ENCODE measurements at regions not wholly inside any gene's neighbourhood (a gene's known extent, or its start where the extent isn't known, plus 50 kb on each side); places are given as distances from the start of the nearest gene placed in this dataset.

DNA sequence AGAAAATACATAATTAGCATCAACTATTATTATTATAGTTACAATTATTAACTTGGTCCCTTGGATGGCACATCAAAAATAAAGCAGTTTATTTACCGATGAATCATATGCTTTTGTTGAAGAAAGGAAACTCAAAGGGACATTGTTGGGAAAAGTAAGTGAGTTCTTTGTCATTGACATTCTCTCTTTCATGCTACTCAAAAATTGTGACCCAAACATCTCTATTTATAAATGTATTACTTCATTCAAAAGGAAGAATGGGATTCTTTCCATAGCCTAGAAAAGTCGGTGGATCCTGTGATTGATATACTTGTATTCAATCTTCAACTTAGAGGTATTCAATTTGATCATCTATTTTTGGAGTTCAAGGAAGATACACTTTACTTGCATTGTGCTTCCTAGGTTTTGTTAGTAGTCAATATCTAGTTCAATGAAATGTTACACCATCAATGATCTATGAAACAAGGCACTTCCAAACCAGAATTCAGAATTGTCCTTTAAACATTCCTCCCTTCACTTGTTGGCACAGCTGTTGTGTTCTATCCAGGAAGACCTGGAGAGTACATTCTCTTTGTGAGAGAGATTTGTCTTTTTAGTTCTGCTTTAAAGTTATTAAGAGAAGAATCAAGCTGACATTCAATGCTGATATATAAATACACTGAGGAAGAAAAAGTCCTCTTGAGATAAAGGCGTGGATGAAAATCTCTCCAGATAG lies 235.2 kb downstream of the TMEM26 start:
- H3K4me1 ChIP-seq (ENCODE audit: insufficient read depth, low read length) = no peaks in the 10 kb centered on the region
- Mint-ChIP-seq H3K4me3 (no peak overlapping the region), H3K36me3 (ENCODE audit: low read depth) (no peaks in the 10 kb centered on the region), H3K4me1 (ENCODE audit: low read depth) (no peaks in the 10 kb centered on the region), H3K27me3 (peaks cover 5% of the 10 kb centered on the region), H3K27ac (no peak overlapping the region), H3K9me3 (no peaks in the 10 kb centered on the region)
- TF ChIP-seq, protein P1, sequence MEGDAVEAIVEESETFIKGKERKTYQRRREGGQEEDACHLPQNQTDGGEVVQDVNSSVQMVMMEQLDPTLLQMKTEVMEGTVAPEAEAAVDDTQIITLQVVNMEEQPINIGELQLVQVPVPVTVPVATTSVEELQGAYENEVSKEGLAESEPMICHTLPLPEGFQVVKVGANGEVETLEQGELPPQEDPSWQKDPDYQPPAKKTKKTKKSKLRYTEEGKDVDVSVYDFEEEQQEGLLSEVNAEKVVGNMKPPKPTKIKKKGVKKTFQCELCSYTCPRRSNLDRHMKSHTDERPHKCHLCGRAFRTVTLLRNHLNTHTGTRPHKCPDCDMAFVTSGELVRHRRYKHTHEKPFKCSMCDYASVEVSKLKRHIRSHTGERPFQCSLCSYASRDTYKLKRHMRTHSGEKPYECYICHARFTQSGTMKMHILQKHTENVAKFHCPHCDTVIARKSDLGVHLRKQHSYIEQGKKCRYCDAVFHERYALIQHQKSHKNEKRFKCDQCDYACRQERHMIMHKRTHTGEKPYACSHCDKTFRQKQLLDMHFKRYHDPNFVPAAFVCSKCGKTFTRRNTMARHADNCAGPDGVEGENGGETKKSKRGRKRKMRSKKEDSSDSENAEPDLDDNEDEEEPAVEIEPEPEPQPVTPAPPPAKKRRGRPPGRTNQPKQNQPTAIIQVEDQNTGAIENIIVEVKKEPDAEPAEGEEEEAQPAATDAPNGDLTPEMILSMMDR (IDR thresholded peaks at IDR 0.05) = no peak
- DNase-seq (no peak), ATAC-seq (ENCODE audit: poor library complexity) (no peak)
- ChIA-PET POLR2A (no interaction called here), CTCF (no interaction called here)
- no peak overlapping the region for H3K4me3 ChIP-seq (ENCODE audit: low read length)
- intact Hi-C loops (cut with DNase I, micrococcal nuclease) = no loop called here
- no peaks in the 10 kb centered on the region for H3K27me3 ChIP-seq (ENCODE audit: control insufficient read depth in 1 of 2, insufficient read depth in 2 of 2, low read length in 2 of 2)
- H3K9me3 ChIP-seq (ENCODE audit: control insufficient read depth in 1 of 2, insufficient read depth in 1 of 2, low read length in 2 of 2) = no peaks in the 10 kb centered on the region
- H3K27ac ChIP-seq (ENCODE audit: low read depth in 1 of 2, low read length in 2 of 2) = no peak overlapping the region
- H3K36me3 ChIP-seq (ENCODE audit: insufficient read depth, low read length) = no peaks in the 10 kb centered on the region

DNA sequence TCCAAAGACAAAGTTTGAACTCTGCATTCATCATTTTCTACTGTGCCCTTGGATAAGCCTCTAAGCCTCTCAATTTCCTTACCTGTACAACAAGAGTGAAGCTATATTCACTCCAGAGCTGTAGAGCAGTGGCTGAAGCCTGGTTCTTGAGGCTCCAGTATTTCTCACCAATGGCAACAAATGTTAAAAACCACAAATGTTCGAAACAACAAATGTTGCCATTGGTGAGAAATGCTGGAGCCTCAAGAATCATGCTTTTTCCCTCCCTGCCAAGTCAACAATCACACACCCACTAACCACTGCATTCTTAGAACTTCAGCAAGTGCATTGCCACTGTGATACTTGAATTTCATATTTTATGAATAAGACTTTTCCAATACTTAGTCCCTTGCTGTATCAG lies 237.9 kb downstream of the TMEM26 start:
- Mint-ChIP-seq H3K36me3 (ENCODE audit: low read depth) (no peaks in the 10 kb centered on the region), H3K27me3 (peaks cover 9% of the 10 kb centered on the region), H3K4me1 (ENCODE audit: low read depth) (no peaks in the 10 kb centered on the region), H3K9me3 (no peaks in the 10 kb centered on the region), H3K27ac (no peak overlapping the region), H3K4me3 (no peak overlapping the region)
- no peaks in the 10 kb centered on the region for H3K9me3 ChIP-seq (ENCODE audit: control insufficient read depth in 1 of 2, insufficient read depth in 1 of 2, low read length in 2 of 2)
- H3K27ac ChIP-seq (ENCODE audit: low read depth in 1 of 2, low read length in 2 of 2) = no peak overlapping the region
- no peaks in the 10 kb centered on the region for H3K27me3 ChIP-seq (ENCODE audit: control insufficient read depth in 1 of 2, insufficient read depth in 2 of 2, low read length in 2 of 2)
- no peaks in the 10 kb centered on the region for H3K36me3 ChIP-seq (ENCODE audit: insufficient read depth, low read length)
- DNase-seq (no peak), ATAC-seq (ENCODE audit: poor library complexity) (no peak)
- TF ChIP-seq, protein P1 (IDR thresholded peaks at IDR 0.05) = no peak
- ChIA-PET CTCF (no interaction called here), POLR2A (no interaction called here)
- intact Hi-C loops (cut with DNase I, micrococcal nuclease) = no loop called here
- H3K4me3 ChIP-seq (ENCODE audit: low read length) = no peak overlapping the region
- no peaks in the 10 kb centered on the region for H3K4me1 ChIP-seq (ENCODE audit: insufficient read depth, low read length)

DNA sequence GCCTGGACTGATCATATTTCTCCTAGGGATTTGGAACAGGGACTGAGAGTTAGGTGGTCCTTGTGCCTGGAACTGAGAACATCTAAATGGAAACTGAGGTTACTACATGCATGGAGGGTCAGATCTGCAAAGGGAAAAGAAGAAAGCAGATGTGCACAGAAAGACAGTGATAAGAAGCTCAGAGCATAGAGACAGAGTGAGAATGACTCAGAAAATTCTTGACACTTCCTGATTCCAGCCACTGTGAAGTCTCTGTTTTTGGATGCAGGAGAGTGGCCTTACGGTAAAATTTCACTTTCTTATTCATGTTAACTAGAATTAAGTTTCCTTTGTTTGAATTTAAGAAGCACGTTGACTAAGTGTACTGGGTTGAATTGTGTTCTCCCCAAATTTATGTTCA lies 241.7 kb downstream of the TMEM26 start:
- Mint-ChIP-seq H3K9me3 (no peaks in the 10 kb centered on the region), H3K27ac (no peak overlapping the region)
- no peak overlapping the region for H3K4me3 ChIP-seq (ENCODE audit: low read length)

More for the DNA sequence above, 241.7 kb downstream of the TMEM26 start:
- ATAC-seq (ENCODE audit: poor library complexity) = no peak
- peaks cover 9% of the 10 kb centered on the region for H3K27me3 Mint-ChIP-seq
- H3K4me1 ChIP-seq (ENCODE audit: insufficient read depth, low read length) = no peaks in the 10 kb centered on the region
- no peaks in the 10 kb centered on the region for H3K4me1 Mint-ChIP-seq (ENCODE audit: low read depth)
- POLR2A ChIA-PET = no interaction called here
- H3K27ac ChIP-seq (ENCODE audit: low read depth in 1 of 2, low read length in 2 of 2) = no peak overlapping the region
- H3K36me3 Mint-ChIP-seq (ENCODE audit: low read depth) = no peaks in the 10 kb centered on the region
- H3K4me3 Mint-ChIP-seq = no peak overlapping the region
- no peak for DNase-seq
- intact Hi-C loops (cut with DNase I, micrococcal nuclease) = no loop called here
- TF ChIP-seq, protein P1 (IDR thresholded peaks at IDR 0.05) = no peak
- CTCF ChIA-PET = no interaction called here
- no peaks in the 10 kb centered on the region for H3K9me3 ChIP-seq (ENCODE audit: control insufficient read depth in 1 of 2, insufficient read depth in 1 of 2, low read length in 2 of 2)
- no peaks in the 10 kb centered on the region for H3K27me3 ChIP-seq (ENCODE audit: control insufficient read depth in 1 of 2, insufficient read depth in 2 of 2, low read length in 2 of 2)
- H3K36me3 ChIP-seq (ENCODE audit: insufficient read depth, low read length) = no peaks in the 10 kb centered on the region

Data from CD4-positive, alpha-beta T cell (primary cell).